ENCODE measurements at regions not wholly inside any gene's neighbourhood (a gene's known extent, or its start where the extent isn't known, plus 50 kb on each side); places are given as distances from the start of the nearest gene placed in this dataset.

DNA sequence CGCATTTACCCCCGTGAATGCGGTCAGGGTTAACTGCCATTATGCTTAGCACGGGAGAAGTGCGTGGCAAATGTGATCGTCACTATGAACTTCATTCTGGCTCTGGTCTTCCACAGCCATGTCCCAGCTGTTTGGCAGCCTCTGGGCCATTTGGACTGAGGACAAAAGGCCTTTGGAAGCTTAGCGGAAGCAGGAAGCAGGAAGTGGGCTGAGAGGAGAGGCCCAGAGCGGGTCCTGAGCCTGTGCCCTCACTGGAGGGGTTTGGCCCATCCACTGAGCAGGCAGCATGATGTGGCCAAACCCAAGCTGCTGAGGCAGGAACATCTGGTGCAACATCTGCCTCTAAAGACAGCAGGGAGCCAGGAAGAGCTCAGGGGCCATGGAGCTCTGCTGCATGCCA lies 345.9 kb downstream of the C16orf95 start:
- Histone ChIP-seq H3K9me3 (ENCODE audit: control insufficient read depth, low read length) (no peaks in the 10 kb centered on the region), H3K36me3 (ENCODE audit: control insufficient read depth, insufficient read depth, low read length) (no peaks in the 10 kb centered on the region), H3K4me1 (ENCODE audit: control insufficient read depth, insufficient read depth, low read length) (no peaks in the 10 kb centered on the region), H3K4me3 (ENCODE audit: insufficient read depth, low read depth, low read length) (no peak overlapping the region), H3K27ac (ENCODE audit: insufficient read depth, low read depth, low read length, poor library complexity, severe bottlenecking) (no peak overlapping the region), H3K27me3 (ENCODE audit: control insufficient read depth, insufficient read depth, low read length, poor library complexity, severe bottlenecking) (no peaks in the 10 kb centered on the region)
- 95% methylated on average over 8 of the region's 8 CpGs for WGBS, 2 experiments

GRCh38 chr16:86974120-86974519 lies 343.1 kb downstream of the C16orf95 start:
- Histone ChIP-seq H3K27me3 (ENCODE audit: control insufficient read depth, insufficient read depth, low read length, poor library complexity, severe bottlenecking) (no peaks in the 10 kb centered on the region), H3K4me1 (ENCODE audit: control insufficient read depth, insufficient read depth, low read length) (no peaks in the 10 kb centered on the region), H3K27ac (ENCODE audit: insufficient read depth, low read depth, low read length, poor library complexity, severe bottlenecking) (no peak overlapping the region), H3K36me3 (ENCODE audit: control insufficient read depth, insufficient read depth, low read length) (no peaks in the 10 kb centered on the region), H3K4me3 (ENCODE audit: insufficient read depth, low read depth, low read length) (no peak overlapping the region), H3K9me3 (ENCODE audit: control insufficient read depth, low read length) (no peaks in the 10 kb centered on the region)
- WGBS, 2 experiments = 83 to 90% methylated on average over 2 of the region's 2 CpGs

- Histone ChIP-seq H3K9me3 (ENCODE audit: control insufficient read depth, low read length) (no peaks in the 10 kb centered on the region), H3K4me1 (ENCODE audit: control insufficient read depth, insufficient read depth, low read length) (no peaks in the 10 kb centered on the region), H3K27me3 (ENCODE audit: control insufficient read depth, insufficient read depth, low read length, poor library complexity, severe bottlenecking) (no peaks in the 10 kb centered on the region), H3K4me3 (ENCODE audit: insufficient read depth, low read depth, low read length) (no peak overlapping the region), H3K27ac (ENCODE audit: insufficient read depth, low read depth, low read length, poor library complexity, severe bottlenecking) (no peak overlapping the region), H3K36me3 (ENCODE audit: control insufficient read depth, insufficient read depth, low read length) (no peaks in the 10 kb centered on the region)
- whole genome bisulfite sequencing, 2 experiments = 65 to 100% methylated on average over 1 to 2 of the region's 2 CpGs
These were observed 341.7 kb downstream of the C16orf95 start for GRCh38 chr16:86975445-86975844.

DNA sequence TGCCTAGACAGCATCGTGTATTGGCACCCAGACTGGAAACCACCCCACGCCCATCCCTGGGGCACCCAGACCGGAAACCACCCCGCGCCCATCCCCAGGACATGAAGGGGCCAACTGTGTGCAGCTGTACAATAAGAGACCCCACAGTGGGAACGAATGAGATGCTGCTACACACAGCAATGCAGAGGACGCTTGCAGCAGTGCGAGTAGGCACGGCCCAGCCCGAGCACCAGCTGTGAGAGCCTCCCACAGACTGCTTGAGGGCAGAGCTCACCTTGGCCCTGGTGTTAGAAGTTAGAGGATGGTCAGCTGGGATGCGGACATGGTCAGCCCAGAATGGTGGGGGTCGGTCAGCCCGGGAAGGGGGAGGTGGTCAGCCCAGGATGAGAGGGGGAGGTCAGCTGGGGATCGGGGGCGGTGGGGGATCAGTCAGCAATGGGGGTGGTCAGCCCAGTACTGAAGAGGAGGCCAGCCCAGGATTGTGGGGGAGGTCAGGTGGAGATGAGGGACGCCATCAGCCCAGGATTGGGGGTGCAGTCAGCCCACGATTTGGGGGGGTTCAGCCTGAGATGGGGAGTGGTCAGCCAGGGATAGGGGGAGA lies 340.0 kb downstream of the C16orf95 start:
- Histone ChIP-seq H3K27me3 (ENCODE audit: control insufficient read depth, insufficient read depth, low read length, poor library complexity, severe bottlenecking) (no peaks in the 10 kb centered on the region), H3K9me3 (ENCODE audit: control insufficient read depth, low read length) (no peaks in the 10 kb centered on the region), H3K4me3 (ENCODE audit: insufficient read depth, low read depth, low read length) (no peak overlapping the region), H3K27ac (ENCODE audit: insufficient read depth, low read depth, low read length, poor library complexity, severe bottlenecking) (no peak overlapping the region), H3K4me1 (ENCODE audit: control insufficient read depth, insufficient read depth, low read length) (no peaks in the 10 kb centered on the region), H3K36me3 (ENCODE audit: control insufficient read depth, insufficient read depth, low read length) (no peaks in the 10 kb centered on the region)
- 93 to 94% methylated on average over 17 of the region's 17 CpGs for WGBS, 2 experiments

GRCh38 chr16:86978445-86979030 lies 338.7 kb downstream of the C16orf95 start:
- H3K27ac ChIP-seq (ENCODE audit: insufficient read depth, low read depth, low read length, poor library complexity, severe bottlenecking) = no peak overlapping the region
- no peaks in the 10 kb centered on the region for H3K9me3 ChIP-seq (ENCODE audit: control insufficient read depth, low read length)
- no peaks in the 10 kb centered on the region for H3K36me3 ChIP-seq (ENCODE audit: control insufficient read depth, insufficient read depth, low read length)
- 91 to 94% methylated on average over 12 of the region's 12 CpGs for whole genome bisulfite sequencing, 2 experiments
- no peaks in the 10 kb centered on the region for H3K27me3 ChIP-seq (ENCODE audit: control insufficient read depth, insufficient read depth, low read length, poor library complexity, severe bottlenecking)
- no peaks in the 10 kb centered on the region for H3K4me1 ChIP-seq (ENCODE audit: control insufficient read depth, insufficient read depth, low read length)
- no peak overlapping the region for H3K4me3 ChIP-seq (ENCODE audit: insufficient read depth, low read depth, low read length)

GRCh38 chr16:86979061-86979460 lies 338.1 kb downstream of the C16orf95 start:
- H3K27me3 ChIP-seq (ENCODE audit: control insufficient read depth, insufficient read depth, low read length, poor library complexity, severe bottlenecking) = no peaks in the 10 kb centered on the region
- no peaks in the 10 kb centered on the region for H3K36me3 ChIP-seq (ENCODE audit: control insufficient read depth, insufficient read depth, low read length)
- H3K9me3 ChIP-seq (ENCODE audit: control insufficient read depth, low read length) = no peaks in the 10 kb centered on the region
- 88 to 92% methylated on average over 5 to 6 of the region's 6 CpGs for WGBS, 2 experiments
- no peak overlapping the region for H3K4me3 ChIP-seq (ENCODE audit: insufficient read depth, low read depth, low read length)
- no peaks in the 10 kb centered on the region for H3K4me1 ChIP-seq (ENCODE audit: control insufficient read depth, insufficient read depth, low read length)
- H3K27ac ChIP-seq (ENCODE audit: insufficient read depth, low read depth, low read length, poor library complexity, severe bottlenecking) = no peak overlapping the region

GRCh38 chr16:86979984-86980553 lies 337.1 kb downstream of the C16orf95 start:
- no peak overlapping the region for H3K27ac ChIP-seq (ENCODE audit: insufficient read depth, low read depth, low read length, poor library complexity, severe bottlenecking)
- no peaks in the 10 kb centered on the region for H3K27me3 ChIP-seq (ENCODE audit: control insufficient read depth, insufficient read depth, low read length, poor library complexity, severe bottlenecking)
- H3K4me3 ChIP-seq (ENCODE audit: insufficient read depth, low read depth, low read length) = no peak overlapping the region
- WGBS, 2 experiments = 87 to 97% methylated on average over 1 of the region's 1 CpG
- H3K36me3 ChIP-seq (ENCODE audit: control insufficient read depth, insufficient read depth, low read length) = no peaks in the 10 kb centered on the region
- H3K4me1 ChIP-seq (ENCODE audit: control insufficient read depth, insufficient read depth, low read length) = no peaks in the 10 kb centered on the region
- no peaks in the 10 kb centered on the region for H3K9me3 ChIP-seq (ENCODE audit: control insufficient read depth, low read length)

GRCh38 chr16:86980644-86981043 lies 336.5 kb downstream of the C16orf95 start:
- Histone ChIP-seq H3K27me3 (ENCODE audit: control insufficient read depth, insufficient read depth, low read length, poor library complexity, severe bottlenecking) (no peaks in the 10 kb centered on the region), H3K4me1 (ENCODE audit: control insufficient read depth, insufficient read depth, low read length) (no peaks in the 10 kb centered on the region), H3K4me3 (ENCODE audit: insufficient read depth, low read depth, low read length) (no peak overlapping the region), H3K9me3 (ENCODE audit: control insufficient read depth, low read length) (no peaks in the 10 kb centered on the region), H3K27ac (ENCODE audit: insufficient read depth, low read depth, low read length, poor library complexity, severe bottlenecking) (no peak overlapping the region), H3K36me3 (ENCODE audit: control insufficient read depth, insufficient read depth, low read length) (no peaks in the 10 kb centered on the region)
- WGBS, 2 experiments = 85 to 88% methylated on average over 6 of the region's 6 CpGs

DNA sequence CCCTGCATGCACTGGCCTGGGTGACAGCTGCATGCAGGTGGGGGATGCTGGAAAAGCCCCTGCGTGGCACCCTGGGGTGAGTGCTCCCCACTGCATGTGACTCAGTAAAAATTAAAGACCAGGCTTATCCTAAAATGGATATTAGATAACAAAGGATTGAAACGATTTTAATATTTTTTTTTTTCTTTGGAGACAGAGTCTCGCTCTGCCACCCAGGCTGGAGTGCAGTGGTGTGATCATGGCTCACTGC lies 334.9 kb downstream of the C16orf95 start:
- Histone ChIP-seq H3K27me3 (ENCODE audit: control insufficient read depth, insufficient read depth, low read length, poor library complexity, severe bottlenecking) (no peaks in the 10 kb centered on the region), H3K9me3 (ENCODE audit: control insufficient read depth, low read length) (no peaks in the 10 kb centered on the region), H3K36me3 (ENCODE audit: control insufficient read depth, insufficient read depth, low read length) (no peaks in the 10 kb centered on the region), H3K27ac (ENCODE audit: insufficient read depth, low read depth, low read length, poor library complexity, severe bottlenecking) (no peak overlapping the region), H3K4me1 (ENCODE audit: control insufficient read depth, insufficient read depth, low read length) (no peaks in the 10 kb centered on the region), H3K4me3 (ENCODE audit: insufficient read depth, low read depth, low read length) (no peak overlapping the region)
- 59 to 63% methylated on average over 3 of the region's 3 CpGs for WGBS, 2 experiments

- no peaks in the 10 kb centered on the region for H3K27me3 ChIP-seq (ENCODE audit: control insufficient read depth, insufficient read depth, low read length, poor library complexity, severe bottlenecking)
- 91 to 92% methylated on average over 12 of the region's 12 CpGs for WGBS, 2 experiments
- no peaks in the 10 kb centered on the region for H3K9me3 ChIP-seq (ENCODE audit: control insufficient read depth, low read length)
- H3K4me1 ChIP-seq (ENCODE audit: control insufficient read depth, insufficient read depth, low read length) = no peaks in the 10 kb centered on the region
- no peak overlapping the region for H3K4me3 ChIP-seq (ENCODE audit: insufficient read depth, low read depth, low read length)
- H3K27ac ChIP-seq (ENCODE audit: insufficient read depth, low read depth, low read length, poor library complexity, severe bottlenecking) = no peak overlapping the region
- no peaks in the 10 kb centered on the region for H3K36me3 ChIP-seq (ENCODE audit: control insufficient read depth, insufficient read depth, low read length)
These were observed 334.3 kb downstream of the C16orf95 start for GRCh38 chr16:86982912-86983311.
